WERI-Rb-1 (cell line): ENCODE measurements at regions not wholly inside any gene's neighbourhood (a gene's known extent, or its start where the extent isn't known, plus 50 kb on each side); places are given as distances from the start of the nearest gene placed in this dataset.

Source experiments
- DNase-seq: peaks from one replicate; pipeline ENCODE4 v3.0.0-alpha.2; 2020
- H3K27ac ChIP-seq: fragments of 250-450 bp; sonication (Bioruptor Pico); 2 replicates; pipeline ENCODE4 v1.5.1; 2020; ENCODE audit warnings: mild to moderate bottlenecking, moderate library complexity
- H3K27me3 ChIP-seq: fragments of 250-450 bp; sonication (Bioruptor Pico); 2 replicates; pipeline ENCODE4 v1.5.1; 2021; ENCODE audit warnings: mild to moderate bottlenecking, low read depth, moderate library complexity; ENCODE audit not compliant: insufficient read depth, severe bottlenecking
- H3K36me3 ChIP-seq: fragments of 250-450 bp; sonication (Bioruptor Pico); 2 replicates; pipeline ENCODE4 v1.5.1; 2020; ENCODE audit warnings: mild to moderate bottlenecking, moderate library complexity
- H3K4me3 ChIP-seq: 2 replicates; pipeline ENCODE4 v1.5.1; 2011; ENCODE audit warnings: low read depth, mild to moderate bottlenecking, control low read depth, low read length
- H3K9me3 ChIP-seq: fragments of 250-450 bp; sonication (Bioruptor Pico); 2 replicates; pipeline ENCODE4 v1.5.1; 2021; ENCODE audit warnings: mild to moderate bottlenecking, moderate library complexity; ENCODE audit not compliant: severe bottlenecking
- TF ChIP-seq, protein P1 (sequence below): IDR thresholded peaks from 2 replicates; pipeline ENCODE4 v1.5.1; 2011; ENCODE audit warnings: low read depth, mild to moderate bottlenecking, control low read depth, inconsistent platforms, low read length

DNA sequence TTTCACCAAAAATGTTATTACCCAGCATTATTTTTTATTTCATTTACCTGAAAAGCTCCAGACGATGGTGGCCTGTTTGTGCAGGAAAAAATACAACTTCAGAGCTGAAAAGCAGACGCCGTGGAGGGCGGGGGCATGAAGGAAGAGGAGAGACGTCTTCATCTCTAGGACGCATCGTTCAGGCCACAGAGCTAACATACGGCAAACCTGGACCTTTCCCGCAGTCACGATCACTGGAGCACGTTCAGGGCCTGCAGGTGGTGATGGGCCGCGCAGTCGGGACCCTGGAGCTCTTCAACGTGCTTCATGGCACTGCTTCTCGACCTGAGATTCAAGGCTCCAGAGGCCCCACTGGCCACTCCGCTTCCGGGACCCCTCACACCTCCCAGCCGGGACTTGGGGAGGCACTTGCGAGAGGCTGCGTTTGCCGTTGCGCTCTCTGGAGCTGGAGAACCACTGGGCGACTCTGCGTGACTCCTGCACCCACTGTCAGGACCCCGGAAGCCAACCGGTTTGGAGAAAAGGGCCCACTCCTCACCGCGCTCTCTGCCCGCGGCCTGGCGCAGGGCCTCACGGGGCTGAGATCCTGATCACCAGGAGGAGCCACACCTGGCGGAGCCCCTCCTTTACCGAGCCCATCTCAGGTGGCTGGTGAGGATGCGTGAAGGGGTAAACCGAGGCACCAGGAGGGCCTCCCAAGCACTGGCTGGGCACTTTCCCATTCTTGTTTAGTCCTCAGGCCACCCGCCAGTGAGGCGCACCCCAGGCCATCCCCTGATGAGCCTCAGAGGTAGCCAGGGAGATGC lies 164.4 kb upstream of the AFDN start:
- no peaks in the 10 kb centered on the region for H3K36me3 ChIP-seq
- DNase-seq = no peak
- H3K4me3 ChIP-seq = no peak overlapping the region
- TF ChIP-seq, protein P1, sequence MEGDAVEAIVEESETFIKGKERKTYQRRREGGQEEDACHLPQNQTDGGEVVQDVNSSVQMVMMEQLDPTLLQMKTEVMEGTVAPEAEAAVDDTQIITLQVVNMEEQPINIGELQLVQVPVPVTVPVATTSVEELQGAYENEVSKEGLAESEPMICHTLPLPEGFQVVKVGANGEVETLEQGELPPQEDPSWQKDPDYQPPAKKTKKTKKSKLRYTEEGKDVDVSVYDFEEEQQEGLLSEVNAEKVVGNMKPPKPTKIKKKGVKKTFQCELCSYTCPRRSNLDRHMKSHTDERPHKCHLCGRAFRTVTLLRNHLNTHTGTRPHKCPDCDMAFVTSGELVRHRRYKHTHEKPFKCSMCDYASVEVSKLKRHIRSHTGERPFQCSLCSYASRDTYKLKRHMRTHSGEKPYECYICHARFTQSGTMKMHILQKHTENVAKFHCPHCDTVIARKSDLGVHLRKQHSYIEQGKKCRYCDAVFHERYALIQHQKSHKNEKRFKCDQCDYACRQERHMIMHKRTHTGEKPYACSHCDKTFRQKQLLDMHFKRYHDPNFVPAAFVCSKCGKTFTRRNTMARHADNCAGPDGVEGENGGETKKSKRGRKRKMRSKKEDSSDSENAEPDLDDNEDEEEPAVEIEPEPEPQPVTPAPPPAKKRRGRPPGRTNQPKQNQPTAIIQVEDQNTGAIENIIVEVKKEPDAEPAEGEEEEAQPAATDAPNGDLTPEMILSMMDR = no peak
- H3K9me3 ChIP-seq = no peaks in the 10 kb centered on the region
- no peak overlapping the region for H3K27ac ChIP-seq
- no peaks in the 10 kb centered on the region for H3K27me3 ChIP-seq

DNA sequence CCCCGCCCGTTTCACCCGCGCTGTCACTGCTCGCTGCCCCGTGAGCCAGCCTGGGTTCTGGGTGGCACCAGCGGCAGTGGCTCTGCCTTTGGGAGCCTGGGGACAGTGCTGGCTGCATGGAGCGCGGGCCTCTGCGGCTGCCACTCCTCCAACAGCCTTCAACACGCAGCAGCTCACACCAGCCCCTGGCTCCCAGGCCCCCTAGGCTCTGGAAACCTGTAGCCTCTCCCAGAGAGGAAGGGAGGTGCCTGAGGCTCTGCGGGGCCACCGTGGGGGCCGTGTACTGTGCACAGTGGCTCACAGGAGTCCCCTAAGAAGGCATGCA lies 163.9 kb upstream of the AFDN start:
- TF ChIP-seq, protein P1 = no peak
- H3K36me3 ChIP-seq = no peaks in the 10 kb centered on the region
- H3K9me3 ChIP-seq = no peaks in the 10 kb centered on the region

DNA sequence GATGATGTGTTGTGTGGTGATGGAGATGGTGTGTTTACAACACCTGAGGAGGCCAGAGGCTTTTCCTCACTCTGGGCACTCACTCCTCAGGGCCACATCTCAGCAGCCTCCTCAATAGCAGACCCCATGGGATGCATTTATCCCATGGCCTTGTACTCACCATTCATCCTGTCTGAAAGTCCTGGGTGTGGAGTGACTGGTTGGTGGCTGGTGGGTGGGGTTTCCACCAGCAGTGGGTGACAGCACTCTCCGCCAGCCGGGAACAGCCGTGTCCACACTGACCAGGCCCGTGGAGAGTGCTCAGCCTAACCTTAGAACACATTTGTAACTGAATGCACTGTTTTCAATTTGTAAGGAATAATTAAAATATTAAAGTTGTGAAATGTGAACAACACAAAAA lies 163.4 kb upstream of the AFDN start:
- Histone ChIP-seq H3K9me3 (no peaks in the 10 kb centered on the region), H3K27me3 (no peaks in the 10 kb centered on the region), H3K36me3 (no peaks in the 10 kb centered on the region), H3K4me3 (no peak overlapping the region), H3K27ac (no peak overlapping the region)
- TF ChIP-seq, protein P1 = no peak
- DNase-seq = no peak

More for the DNA sequence above, 163.9 kb upstream of the AFDN start:
- Histone ChIP-seq H3K27me3 (no peaks in the 10 kb centered on the region), H3K4me3 (no peak overlapping the region), H3K27ac (no peak overlapping the region)
- no peak for DNase-seq

DNA sequence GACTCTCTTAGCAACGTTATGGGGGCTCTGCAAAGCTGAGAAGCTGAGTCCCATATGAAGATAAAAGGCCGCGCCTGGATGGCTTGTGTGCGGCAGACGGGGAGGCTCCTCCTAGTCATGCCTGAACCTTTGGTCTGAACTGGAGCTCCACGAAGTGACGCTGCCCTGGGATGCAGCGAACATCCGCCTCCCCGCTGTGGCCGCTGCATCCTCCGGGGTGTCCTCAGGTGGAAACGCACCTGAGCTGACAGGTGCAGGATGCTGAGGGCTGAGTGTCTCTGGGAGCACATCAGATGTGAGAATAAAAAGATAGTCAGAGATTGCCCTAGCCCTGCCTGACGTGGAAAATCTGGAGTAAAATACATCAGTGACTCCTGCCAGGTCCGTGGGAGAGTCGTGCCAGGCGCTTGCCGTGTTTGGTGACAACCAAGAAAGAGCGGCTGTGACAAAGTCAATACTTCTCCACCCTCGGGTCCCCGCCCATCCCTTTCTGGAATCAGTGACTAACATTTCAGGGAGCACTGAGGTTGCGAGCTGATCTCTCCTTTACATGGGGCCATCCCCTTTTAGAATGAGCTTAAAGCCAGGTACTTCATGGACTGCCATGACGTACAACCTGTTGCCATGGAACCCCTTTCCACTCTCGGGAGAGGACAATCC lies 162.8 kb upstream of the AFDN start:
- H3K36me3 ChIP-seq = no peaks in the 10 kb centered on the region
- no peak overlapping the region for H3K4me3 ChIP-seq
- H3K27ac ChIP-seq = no peak overlapping the region
- DNase-seq = no peak
- no peaks in the 10 kb centered on the region for H3K9me3 ChIP-seq
- H3K27me3 ChIP-seq = no peaks in the 10 kb centered on the region
- TF ChIP-seq, protein P1 = no peak

DNA sequence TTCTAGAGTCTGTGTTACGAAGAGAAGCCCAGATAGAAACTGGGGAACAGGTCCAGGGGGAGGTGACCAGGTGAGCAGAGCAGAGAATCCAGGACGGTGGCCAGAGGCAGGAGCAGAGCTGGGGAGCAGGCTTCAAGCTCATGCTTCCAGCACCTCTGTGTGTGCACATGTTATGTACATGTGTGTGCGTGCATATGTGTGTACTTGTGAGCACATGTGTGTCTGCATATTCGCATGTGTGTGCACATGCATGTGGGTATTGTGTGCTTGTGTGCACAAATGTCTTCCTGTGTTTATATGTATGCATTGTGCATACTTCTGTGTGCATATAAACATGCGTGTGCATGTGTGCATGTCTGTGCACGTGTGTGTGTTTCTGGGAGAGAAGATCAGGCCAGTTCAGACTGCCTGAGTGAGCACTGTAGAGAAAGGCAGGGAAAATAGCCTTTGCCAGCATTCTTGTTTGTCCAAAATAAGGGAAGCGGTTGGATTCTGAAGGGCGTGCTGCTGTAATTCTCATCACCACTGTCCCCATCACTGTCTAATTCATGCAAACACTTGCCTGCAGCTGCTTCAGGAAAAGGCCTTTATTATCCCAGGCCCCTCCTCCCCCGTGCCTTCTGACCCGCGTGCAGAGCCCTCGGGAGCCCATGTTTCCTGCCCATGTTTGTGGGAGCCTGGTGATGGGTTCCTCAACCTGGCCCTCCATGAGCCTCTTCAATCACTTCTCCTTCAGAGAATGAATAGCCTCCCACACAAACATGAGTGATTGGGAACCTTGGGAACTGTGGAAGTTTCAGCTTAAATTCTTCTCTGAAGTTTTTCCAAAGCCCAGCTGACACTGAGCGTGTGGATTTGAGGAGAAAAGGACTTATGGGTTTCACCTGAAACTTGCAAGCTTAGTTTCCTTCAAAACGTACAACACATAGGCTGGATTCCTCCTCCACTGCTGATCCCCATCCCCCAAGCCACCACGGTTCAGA lies 161.7 kb upstream of the AFDN start:
- no peak overlapping the region for H3K4me3 ChIP-seq
- no peaks in the 10 kb centered on the region for H3K36me3 ChIP-seq
- TF ChIP-seq, protein P1 = no peak
- H3K9me3 ChIP-seq = no peaks in the 10 kb centered on the region
- no peak for DNase-seq
- no peak overlapping the region for H3K27ac ChIP-seq
- H3K27me3 ChIP-seq = no peaks in the 10 kb centered on the region
